Esophagus squamous epithelium (tissue), 4 donors: ENCODE measurements at regions not wholly inside any gene's neighbourhood (a gene's known extent, or its start where the extent isn't known, plus 50 kb on each side); places are given as distances from the start of the nearest gene placed in this dataset.

ENCODE experiments used
- POLR2A ChIP-seq, 4 donors: fragments of 450-650 bp; IDR thresholded peaks; one replicate each; pipeline ENCODE4 v1.6.1; 2017; ENCODE audit warnings: antibody characterized with exemption in 4 of 4, mild to moderate bottlenecking in 4 of 4, moderate library complexity in 3 of 4
- TF ChIP-seq, protein P1 (sequence below), 6 experiments: fragments of 450-650 bp in 4 of 6; fragments of 200-600 bp in 2 of 6; sonication (generic) in 2 of 6; IDR thresholded peaks; one replicate each; pipeline ENCODE4 v1.5.1; 2016 to 2019; ENCODE audit warnings: antibody characterized with exemption in 6 of 6, mild to moderate bottlenecking in 4 of 6, moderate library complexity in 4 of 6

DNA sequence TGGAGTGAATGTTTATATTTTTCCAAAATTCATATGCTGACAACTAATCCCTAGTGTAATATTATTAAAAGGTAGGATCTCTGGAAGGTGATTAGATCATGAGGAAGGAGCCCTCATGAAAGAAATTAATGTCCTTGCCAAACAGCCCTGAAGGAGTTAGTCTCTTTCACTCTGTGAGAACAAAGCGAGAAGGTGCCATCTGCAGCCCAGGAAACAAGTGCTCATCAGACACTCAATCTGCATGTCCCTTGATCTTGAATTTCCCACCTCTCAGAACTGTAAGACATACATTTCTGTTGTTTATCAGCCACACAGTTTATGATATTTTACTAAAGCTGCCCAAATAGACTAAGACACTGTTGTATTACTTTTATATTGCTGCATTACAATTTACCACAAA, 1283.4 kb downstream of the PCDH7 start:
- TF ChIP-seq, protein P1, sequence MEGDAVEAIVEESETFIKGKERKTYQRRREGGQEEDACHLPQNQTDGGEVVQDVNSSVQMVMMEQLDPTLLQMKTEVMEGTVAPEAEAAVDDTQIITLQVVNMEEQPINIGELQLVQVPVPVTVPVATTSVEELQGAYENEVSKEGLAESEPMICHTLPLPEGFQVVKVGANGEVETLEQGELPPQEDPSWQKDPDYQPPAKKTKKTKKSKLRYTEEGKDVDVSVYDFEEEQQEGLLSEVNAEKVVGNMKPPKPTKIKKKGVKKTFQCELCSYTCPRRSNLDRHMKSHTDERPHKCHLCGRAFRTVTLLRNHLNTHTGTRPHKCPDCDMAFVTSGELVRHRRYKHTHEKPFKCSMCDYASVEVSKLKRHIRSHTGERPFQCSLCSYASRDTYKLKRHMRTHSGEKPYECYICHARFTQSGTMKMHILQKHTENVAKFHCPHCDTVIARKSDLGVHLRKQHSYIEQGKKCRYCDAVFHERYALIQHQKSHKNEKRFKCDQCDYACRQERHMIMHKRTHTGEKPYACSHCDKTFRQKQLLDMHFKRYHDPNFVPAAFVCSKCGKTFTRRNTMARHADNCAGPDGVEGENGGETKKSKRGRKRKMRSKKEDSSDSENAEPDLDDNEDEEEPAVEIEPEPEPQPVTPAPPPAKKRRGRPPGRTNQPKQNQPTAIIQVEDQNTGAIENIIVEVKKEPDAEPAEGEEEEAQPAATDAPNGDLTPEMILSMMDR (IDR thresholded peaks at IDR 0.05): no peak
- no peak for TF ChIP-seq POLR2A (IDR thresholded peaks at IDR 0.05)
